SK-N-MC (cell line): ENCODE measurements at regions not wholly inside any gene's neighbourhood (a gene's known extent, or its start where the extent isn't known, plus 50 kb on each side); places are given as distances from the start of the nearest gene placed in this dataset.

Experiments used
- EZH2 ChIP-seq: fragments of 200-600 bp; sonication (generic); IDR thresholded peaks from one replicate; pipeline ENCODE4 v1.6.1; 2017; ENCODE audit warnings: antibody characterized with exemption
- POLR2AphosphoS5 ChIP-seq: IDR thresholded peaks from 2 replicates; pipeline ENCODE4 v1.6.1; 2012; ENCODE audit warnings: mild to moderate bottlenecking, low read depth, low read length, borderline replicate concordance

DNA sequence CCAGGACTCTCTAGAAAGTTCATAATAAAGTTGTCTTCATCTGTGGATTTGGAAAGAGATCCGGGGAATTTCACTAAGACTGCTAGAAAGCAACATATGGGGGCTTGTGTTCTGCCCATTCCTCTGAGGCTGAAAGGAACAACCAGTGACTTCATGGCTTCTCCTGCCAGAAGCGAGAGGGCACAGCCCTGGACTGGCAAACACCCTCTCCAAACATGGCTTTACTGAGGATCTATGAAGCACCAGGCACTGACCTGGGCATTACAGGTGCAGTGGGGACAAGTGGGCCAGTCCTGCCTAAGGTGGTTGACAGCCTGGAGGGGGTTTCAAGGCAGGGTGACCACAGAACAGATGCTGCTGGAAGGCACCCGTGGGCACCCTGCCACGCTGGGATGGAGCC lies 185.8 kb upstream of the GPR26 start:
- no peak for TF ChIP-seq EZH2
- no peak for TF ChIP-seq POLR2AphosphoS5
